Activated CD4-positive, alpha-beta T cell treated with anti-CD3 and anti-CD28 coated beads for 48 hours (primary cell): ENCODE measurements at regions not wholly inside any gene's neighbourhood (a gene's known extent, or its start where the extent isn't known, plus 50 kb on each side); places are given as distances from the start of the nearest gene placed in this dataset.

ENCODE experiments used
- DNase-seq: peaks from one replicate; pipeline ENCODE4 v3.0.0-alpha.2; 2020

DNA sequence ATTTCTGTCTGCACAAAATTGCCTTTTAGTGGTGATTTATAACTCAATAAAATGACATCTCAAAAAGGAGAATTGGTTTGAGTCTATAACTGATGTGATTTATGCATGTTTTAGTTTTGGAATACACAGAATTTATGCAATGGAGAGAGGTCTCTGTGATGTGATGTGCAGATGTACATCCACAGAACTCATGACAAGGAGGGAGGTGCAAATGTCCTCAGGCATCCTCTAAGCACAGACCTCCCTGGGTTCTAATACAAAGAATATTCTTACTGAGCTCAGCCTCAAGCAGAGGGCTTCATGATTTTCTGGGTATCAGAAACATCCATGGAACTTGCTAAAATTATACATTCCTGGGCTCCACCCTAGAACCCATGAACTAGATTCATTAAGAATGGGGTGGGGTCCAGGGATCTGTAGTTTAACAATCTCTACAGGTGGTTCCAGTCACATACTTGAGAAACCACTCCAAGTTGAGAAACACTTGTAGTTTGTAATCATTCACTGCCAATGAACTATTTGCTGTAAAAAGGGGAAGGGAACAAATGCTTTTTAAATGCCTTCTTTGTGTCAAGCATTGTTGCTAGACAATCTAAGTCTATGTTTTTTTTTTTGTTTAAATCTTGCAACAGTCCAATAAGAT is 60.2 kb upstream of the NEDD9 start:
- no peak for DNase-seq

DNA sequence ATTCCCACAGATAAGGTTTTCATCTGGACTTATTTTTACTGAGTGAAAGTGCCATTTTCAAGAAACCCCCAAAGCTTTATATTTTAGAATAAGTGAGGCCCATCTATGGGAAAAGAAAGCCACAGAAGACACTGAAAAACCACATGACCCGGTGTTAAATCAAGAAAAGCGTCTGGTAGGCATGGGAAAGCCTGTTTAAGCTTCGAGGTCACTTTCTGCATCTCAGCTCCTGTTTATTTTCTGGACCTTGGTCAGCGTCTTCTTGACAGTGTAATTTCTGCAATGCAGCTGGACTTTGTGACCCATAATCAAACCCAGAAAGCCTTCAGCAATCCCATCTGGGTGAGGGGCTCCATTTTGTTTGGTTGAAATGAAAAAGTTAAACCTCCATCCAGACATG is 59.6 kb upstream of the NEDD9 start:
- DNase-seq = no peak

DNA sequence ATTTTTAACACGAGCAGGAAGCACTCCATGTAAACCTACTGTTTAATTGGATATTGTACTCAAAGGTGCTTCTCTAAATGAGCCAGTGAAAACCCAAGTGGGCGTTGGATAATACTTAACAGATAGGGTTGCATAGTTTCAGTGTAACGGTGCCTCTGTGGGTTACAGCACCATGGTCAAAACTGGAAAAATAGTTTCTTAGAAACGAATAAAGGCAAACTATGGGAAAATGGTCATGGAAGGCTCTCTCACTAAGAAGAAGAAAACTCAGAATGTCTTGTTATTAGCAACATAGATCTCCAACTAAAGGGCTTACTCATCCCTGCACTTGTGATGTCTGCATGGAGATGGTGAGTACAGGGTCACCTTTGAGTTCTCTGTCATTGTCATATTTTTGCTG is 59.1 kb upstream of the NEDD9 start:
- DNase-seq = peak; percentile 3

DNA sequence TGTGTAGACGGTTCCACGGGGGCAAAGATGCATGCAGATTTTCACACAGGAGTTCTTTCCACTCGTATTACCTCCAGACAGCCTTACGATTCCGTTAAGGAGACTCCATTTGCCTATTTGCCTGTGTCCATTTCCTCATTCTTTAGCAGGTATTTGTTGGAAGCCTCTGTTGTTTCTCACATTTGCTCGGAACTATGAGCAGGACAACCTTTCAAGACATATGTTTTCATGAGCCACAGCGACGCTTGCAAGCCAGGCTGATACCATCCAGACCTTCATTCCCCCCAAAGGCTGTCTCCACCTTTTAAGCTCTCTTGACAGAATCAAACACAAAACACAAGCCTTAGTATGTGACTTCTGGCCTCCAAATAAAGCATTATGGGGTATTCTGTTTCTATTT is 57.6 kb upstream of the NEDD9 start:
- no peak for DNase-seq

DNA sequence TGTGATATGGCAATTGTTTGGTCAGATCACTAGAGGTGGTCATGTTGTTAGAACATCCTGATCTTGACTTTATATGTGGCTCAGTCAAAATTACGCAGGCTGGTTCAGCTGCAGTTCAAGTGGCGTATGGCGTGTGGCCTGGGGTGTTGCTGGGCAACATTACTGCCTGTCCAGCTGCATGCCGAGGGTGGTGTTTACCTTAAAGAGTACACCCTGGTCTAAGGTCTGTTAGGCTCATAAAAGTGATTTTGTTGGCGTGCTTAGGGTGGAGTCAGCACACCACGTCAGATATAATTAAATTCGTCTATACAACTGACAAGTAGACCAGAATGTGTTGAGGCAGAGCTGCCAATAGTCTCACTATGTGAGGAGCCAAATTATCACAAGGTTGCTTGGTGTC is 55.6 kb upstream of the NEDD9 start:
- no peak for DNase-seq

DNA sequence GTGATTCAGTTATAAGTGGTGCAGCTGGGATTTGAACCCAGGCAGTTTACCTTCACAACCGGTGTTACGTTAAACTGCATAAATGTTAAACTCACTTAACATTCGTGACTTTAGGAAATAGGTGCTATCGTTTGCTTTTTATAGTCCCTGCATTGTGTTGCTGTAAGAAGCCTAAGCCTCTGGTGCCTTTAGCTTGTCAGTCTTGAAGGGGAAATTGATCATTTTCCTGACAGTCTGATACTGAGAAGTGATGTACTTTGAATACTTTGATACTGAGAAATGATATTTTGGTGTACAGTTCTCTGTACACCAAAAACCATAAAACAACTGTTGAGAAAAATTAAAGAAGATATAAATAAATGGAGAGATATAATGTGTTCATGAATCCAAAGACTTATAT is 52.5 kb upstream of the NEDD9 start:
- DNase-seq = no peak

DNA sequence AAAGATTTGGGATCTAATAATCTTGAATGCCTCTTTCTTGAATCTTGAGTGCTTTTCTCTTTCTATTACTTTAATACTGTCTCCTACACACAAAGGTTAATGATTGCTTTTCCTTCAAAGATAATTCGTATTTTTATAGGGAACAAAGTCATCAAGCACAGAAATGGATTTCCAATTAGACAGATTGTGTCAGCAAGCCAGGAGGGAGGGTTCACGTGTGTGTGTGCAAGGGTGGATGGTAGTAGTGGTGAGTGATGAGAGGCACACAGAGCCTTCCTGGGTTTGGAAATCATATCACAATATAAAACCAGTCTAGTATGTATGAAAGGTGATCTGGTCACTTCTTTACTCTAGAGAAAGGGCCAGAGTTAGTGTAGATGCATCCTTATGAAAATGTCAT is 51.2 kb upstream of the NEDD9 start:
- no peak for DNase-seq

DNA sequence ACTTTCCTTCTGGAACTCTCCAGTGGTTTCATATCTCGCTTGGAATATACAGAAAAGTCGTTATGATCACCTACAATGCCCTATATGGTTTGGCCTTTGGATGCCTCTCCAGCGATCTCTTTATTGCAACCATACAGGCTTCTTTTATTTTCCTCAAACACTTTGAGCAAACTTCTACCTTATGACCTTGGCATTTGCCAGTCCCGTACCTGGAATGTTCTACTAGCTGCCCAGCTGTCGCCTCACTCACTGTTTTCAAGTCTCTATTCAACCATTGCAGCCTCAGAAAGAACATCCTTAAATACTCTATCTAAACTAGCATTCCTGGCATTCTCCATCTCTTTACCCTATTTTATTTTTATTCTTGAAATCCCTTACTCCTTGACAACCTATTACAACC is 50.4 kb upstream of the NEDD9 start:
- DNase-seq = no peak
